ENCODE measurements at regions not wholly inside any gene's neighbourhood (a gene's known extent, or its start where the extent isn't known, plus 50 kb on each side); places are given as distances from the start of the nearest gene placed in this dataset.

DNA sequence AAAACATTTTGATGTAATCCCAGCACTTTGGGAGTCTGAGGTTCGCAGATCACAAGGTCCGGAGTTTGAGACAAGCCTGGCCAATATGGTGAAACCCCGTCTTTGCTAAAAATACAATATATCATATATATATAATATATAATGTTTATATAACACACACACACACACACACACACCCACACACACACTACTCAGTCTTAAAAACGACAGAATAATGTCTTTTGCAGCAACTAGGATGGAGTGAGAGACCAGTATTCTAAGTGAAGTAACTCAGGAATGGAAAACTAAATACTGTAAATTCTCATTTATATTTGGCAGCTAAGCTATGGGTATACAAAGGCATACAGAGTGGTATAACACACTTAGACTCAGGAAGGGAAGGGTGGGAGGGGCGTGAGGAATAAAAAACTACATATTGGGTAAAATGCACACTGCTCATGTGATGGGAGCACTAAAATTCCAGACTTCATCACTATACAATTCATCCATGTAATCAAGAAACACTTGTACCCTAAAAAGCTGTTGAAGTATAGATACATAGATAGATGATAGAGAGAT, 231.2 kb upstream of the SEMA3A start:
- TF ChIP-seq SP1 (IDR thresholded peaks at IDR 0.05) (no peak), FOXM1 (IDR thresholded peaks at IDR 0.05; ENCODE audit: borderline replicate concordance) (no peak)

All from HEK293T (cell line).